C4-2B (cell line): ENCODE measurements at regions not wholly inside any gene's neighbourhood (a gene's known extent, or its start where the extent isn't known, plus 50 kb on each side); places are given as distances from the start of the nearest gene placed in this dataset.

Source experiments
- CTCF ChIP-seq: fragments of 450-650 bp; conservative IDR thresholded peaks from 2 replicates; pipeline ENCODE4 v1.5.1; 2017; ENCODE audit warnings: mild to moderate bottlenecking
- ZFX ChIP-seq: fragments of 450-650 bp; IDR thresholded peaks from 2 replicates; pipeline ENCODE4 v1.6.1; 2017

- TF ChIP-seq ZFX = no peak
- TF ChIP-seq CTCF = no peak
Measured at GRCh38 chr7:118606602-118607001, 382.1 kb downstream of the ANKRD7 start.
